Right atrium auricular region (tissue), 2 donors: ENCODE measurements at regions not wholly inside any gene's neighbourhood (a gene's known extent, or its start where the extent isn't known, plus 50 kb on each side); places are given as distances from the start of the nearest gene placed in this dataset.
"Not testable (repeated sequence)": the region's sequence is repeated elsewhere in the genome, so short reads cannot be mapped to it uniquely, and the experiment has no call there.

Experiments
- DNase-seq: peaks from one replicate; pipeline ENCODE4 v3.0.0-alpha.2; 2019; ENCODE audit warnings: low spot score
- H3K27ac ChIP-seq, 2 donors: fragments of 200-600 bp; sonication (generic); 1 replicate in 1 of 2; 2 replicates in 1 of 2; pipeline ENCODE4 v1.5.1; 2016 to 2019
- H3K27me3 ChIP-seq, 2 donors: fragments of 200-600 bp; sonication (generic); one replicate each; pipeline versions ENCODE4 v1.5.1 to v1.6.0; 2017 to 2019
- H3K36me3 ChIP-seq: fragments of 200-600 bp; sonication (generic); one replicate; pipeline ENCODE4 v1.5.1; 2016
- H3K4me1 ChIP-seq, 2 donors: fragments of 200-600 bp; sonication (generic); one replicate each; pipeline versions ENCODE4 v1.5.1 to v1.6.0; 2017 to 2019
- H3K4me3 ChIP-seq, 2 donors: fragments of 200-600 bp; sonication (generic); 1 replicate in 1 of 2; 2 replicates in 1 of 2; pipeline ENCODE4 v1.5.1; 2017 to 2019; ENCODE audit warnings: mild to moderate bottlenecking in 1 of 2, moderate library complexity in 1 of 2
- H3K9me3 ChIP-seq, 2 donors: fragments of 200-600 bp; sonication (generic); one replicate each; pipeline ENCODE4 v1.5.1; 2019
- CTCF ChIP-seq, 2 donors: fragments of 200-600 bp; sonication (generic); IDR thresholded peaks; one replicate each; pipeline ENCODE4 v1.5.1; 2019; ENCODE audit warnings: antibody characterized with exemption in 2 of 2

DNA sequence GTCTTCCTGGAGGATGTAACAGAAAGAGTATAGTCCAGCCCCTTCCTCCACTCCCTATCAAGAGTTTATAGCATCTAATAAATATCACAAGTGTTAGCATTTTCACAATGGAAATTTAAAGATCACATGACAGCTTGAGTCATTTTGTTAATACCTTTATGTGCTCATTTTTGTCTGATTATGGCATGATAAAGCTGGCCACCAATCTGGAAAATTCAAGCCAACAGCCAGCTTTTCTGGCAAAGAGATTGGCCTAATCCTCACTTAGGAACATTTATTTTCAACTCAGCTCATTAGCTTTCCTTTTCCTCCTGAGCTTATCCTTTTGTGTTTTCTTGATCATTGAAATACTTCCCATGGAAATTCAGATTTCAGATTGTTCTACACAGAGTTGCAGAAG, 262.9 kb upstream of the RBMS1 start:
- DNase-seq: no peak
- Histone ChIP-seq H3K27me3 (no peaks in the 10 kb centered on the region), H3K9me3 (peaks cover 4 to 22% of the 10 kb centered on the region in 2 donors), H3K36me3 (no peaks in the 10 kb centered on the region), H3K4me3 (no peak overlapping the region), H3K4me1 (no peaks in the 10 kb centered on the region), H3K27ac (no peak overlapping the region)
- no peak for TF ChIP-seq CTCF (IDR thresholded peaks at IDR 0.05)

DNA sequence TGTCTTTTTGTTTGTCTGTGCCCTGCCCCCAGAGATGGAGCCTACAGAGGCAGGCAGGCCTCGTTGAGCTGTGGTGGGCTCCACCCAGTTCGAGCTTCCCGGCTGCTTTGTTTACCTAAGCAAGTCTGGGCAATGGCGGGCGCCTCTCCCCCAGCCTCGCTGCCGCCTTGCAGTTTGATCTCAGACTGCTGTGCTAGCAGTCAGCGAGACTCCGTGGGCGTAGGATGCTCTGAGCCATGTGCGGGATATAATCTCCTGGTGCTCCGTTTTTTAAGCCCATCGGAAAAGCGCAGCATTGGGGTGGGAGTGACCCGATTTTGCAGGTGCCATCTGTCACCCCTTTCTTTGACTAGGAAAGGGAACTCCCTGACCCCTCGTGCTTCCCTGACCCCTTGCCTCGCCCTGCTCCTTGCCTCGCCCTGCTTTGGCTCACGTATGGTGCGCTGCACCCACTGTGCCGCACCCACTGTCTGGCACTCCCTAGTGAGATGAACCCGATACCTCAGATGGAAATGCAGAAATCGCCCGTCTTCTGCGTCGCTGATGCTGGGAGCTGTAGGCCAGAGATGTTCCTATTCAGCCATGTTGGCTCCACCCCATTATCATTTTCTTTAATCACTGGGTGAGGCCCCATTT, 269.0 kb upstream of the RBMS1 start:
- H3K36me3 ChIP-seq, DNase-seq, H3K4me3 ChIP-seq, H3K9me3 ChIP-seq, H3K27ac ChIP-seq, H3K27me3 ChIP-seq, H3K4me1 ChIP-seq: not testable (repeated sequence)

DNA sequence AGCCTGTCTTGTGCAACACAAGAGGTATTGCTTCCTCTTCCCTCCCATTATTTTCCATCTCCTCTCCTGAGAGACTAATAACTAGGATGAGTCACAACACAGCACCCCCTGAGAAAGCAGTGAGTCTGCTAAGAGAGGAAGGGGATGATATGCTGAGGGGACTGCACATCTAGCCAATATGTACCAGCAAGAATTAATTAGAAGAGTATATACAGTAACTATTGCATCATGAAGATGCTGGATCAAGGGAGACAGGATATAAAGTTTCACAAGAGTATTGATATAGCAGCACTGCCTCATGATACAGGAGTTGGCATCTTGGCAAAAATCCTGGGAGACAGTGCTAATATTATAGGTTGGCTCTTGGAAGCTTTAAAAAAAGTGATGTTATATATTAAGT, 289.9 kb upstream of the RBMS1 start:
- H3K4me3 ChIP-seq: no peak overlapping the region
- H3K27me3 ChIP-seq: no peaks in the 10 kb centered on the region
- H3K9me3 ChIP-seq: peaks cover 0 to 11% of the 10 kb centered on the region in 2 donors
- H3K36me3 ChIP-seq: no peaks in the 10 kb centered on the region
- H3K27ac ChIP-seq: no peak overlapping the region
- DNase-seq: no peak
- no peaks in the 10 kb centered on the region for H3K4me1 ChIP-seq
- TF ChIP-seq CTCF (IDR thresholded peaks at IDR 0.05): no peak

DNA sequence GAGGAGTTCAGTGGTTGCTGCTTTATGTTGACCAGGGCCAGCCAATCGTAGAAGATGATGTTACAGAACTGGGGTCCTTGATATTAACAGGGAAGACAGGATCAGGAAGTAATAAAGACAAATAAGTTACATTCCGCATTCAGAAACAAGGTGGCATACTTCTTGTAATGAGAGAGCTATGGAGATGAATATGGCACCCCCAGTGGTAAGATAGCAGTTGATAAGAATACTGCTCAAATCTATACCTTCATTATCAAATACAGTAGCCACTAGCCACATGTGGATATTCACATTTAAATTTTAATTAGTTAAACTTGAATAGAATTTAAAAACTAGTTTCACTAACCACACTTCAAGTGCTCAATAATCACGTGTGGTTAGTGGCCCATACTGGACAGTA, 290.4 kb upstream of the RBMS1 start:
- DNase-seq: no peak
- Histone ChIP-seq H3K36me3 (no peaks in the 10 kb centered on the region), H3K27me3 (no peaks in the 10 kb centered on the region), H3K4me1 (no peaks in the 10 kb centered on the region), H3K27ac (no peak overlapping the region), H3K4me3 (no peak overlapping the region), H3K9me3 (peaks cover 0 to 7% of the 10 kb centered on the region in 2 donors)
- TF ChIP-seq CTCF (IDR thresholded peaks at IDR 0.05): no peak

DNA sequence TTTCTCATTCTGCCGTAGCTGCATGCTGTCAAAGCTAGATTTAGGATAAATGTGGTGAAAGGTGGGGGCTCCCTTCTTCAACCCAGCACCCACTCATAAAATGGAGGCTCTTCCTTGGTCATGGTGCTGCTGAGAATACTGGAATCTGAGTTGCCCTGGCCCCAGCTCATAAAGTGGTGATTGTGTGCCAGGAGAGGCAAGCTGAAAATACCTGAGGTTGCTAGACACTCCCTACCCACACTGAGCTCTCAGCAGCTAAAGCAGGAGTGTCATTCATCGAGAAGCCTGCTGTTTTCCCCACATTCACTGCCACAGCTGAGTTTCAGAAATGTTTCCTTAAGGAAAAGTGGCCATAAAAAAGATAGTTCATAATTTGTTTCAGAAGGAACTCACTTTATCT, 297.1 kb upstream of the RBMS1 start:
- Histone ChIP-seq H3K36me3 (no peaks in the 10 kb centered on the region), H3K4me3 (no peak overlapping the region), H3K4me1 (no peaks in the 10 kb centered on the region), H3K27me3 (no peaks in the 10 kb centered on the region), H3K27ac (no peak overlapping the region), H3K9me3 (no peaks in the 10 kb centered on the region)
- no peak for DNase-seq
- TF ChIP-seq CTCF (IDR thresholded peaks at IDR 0.05): no peak

DNA sequence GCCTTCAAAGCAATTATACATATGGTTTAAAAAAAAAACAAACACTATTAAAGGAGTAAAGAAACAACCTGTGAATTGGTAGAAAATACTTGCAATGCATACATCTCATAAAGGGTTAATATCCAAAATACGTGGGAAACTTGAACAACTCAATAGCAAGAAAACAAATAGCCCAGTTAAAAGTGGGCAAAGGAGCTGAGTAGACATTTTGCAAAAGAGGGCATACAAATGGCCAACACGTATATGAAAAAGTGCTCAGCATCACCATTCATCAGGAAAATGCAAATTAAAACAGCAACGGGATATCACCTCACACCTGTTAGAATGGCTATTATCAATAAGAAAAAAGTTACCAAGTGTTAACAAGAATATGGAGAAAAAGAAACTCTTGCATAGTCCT, 298.3 kb upstream of the RBMS1 start:
- no peaks in the 10 kb centered on the region for H3K4me1 ChIP-seq
- no peaks in the 10 kb centered on the region for H3K9me3 ChIP-seq
- DNase-seq: no peak
- TF ChIP-seq CTCF (IDR thresholded peaks at IDR 0.05): no peak
- H3K36me3 ChIP-seq: no peaks in the 10 kb centered on the region
- H3K4me3 ChIP-seq: no peak overlapping the region
- no peak overlapping the region for H3K27ac ChIP-seq
- no peaks in the 10 kb centered on the region for H3K27me3 ChIP-seq
